Right hindlimb (tissue), 1 donor: ENCODE measurements at regions not wholly inside any gene's neighbourhood (a gene's known extent, or its start where the extent isn't known, plus 50 kb on each side); places are given as distances from the start of the nearest gene placed in this dataset.

Experiments used
- DNase-seq: peaks from one replicate; pipeline ENCODE4 v3.0.0-alpha.2; 2018

DNA sequence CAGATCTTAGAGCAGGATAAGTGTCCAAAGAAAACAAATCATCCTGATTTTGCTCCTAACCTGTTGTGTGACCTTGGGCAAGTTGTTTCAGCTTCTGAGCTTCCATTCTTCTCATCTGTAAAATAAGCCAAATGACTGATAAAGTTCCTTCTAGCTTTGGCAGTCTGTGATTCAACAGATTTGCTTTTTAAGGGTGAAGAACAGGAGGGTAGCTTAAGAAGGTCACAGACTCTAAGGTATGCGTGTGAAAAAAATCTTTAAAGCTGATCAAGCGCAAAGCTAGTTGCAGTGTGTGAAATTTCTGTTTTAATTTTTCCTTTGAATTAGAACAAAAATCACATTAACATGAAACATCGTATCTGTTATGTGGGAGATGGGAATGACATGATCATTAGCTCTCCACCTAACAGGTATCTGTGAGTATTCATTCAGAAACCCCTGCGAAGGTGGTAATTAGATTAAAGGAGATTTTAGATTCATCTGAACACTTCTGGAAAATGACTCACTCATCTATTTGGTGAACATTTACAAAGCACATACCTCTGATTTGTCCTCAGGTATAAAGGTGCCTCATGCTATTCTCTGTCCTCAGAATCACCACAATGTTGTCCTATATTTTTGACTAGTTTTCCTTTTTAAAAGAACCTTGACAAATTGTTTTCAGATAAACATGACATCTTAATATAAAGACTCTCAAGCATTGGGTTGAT, 131.9 kb upstream of the CPM start:
- DNase-seq: no peak

DNA sequence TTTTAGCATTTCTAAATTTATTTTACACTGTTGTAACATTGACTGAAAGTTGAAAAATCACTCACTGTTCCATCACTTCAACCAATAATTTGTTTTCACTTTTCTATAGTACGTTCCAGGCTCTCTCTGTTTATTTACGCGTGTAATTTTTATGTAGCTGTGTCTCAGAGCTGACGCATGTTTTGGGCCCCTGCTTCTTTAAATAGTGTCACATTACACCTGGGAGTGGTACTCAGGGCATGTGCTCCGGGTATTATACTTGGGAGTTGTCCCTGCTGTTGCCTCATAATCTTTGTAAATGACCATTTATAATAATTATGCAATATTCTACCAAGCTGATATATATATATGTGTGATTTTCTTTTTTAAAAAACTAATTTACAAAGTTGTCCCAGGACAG, 132.8 kb upstream of the CPM start:
- no peak for DNase-seq

DNA sequence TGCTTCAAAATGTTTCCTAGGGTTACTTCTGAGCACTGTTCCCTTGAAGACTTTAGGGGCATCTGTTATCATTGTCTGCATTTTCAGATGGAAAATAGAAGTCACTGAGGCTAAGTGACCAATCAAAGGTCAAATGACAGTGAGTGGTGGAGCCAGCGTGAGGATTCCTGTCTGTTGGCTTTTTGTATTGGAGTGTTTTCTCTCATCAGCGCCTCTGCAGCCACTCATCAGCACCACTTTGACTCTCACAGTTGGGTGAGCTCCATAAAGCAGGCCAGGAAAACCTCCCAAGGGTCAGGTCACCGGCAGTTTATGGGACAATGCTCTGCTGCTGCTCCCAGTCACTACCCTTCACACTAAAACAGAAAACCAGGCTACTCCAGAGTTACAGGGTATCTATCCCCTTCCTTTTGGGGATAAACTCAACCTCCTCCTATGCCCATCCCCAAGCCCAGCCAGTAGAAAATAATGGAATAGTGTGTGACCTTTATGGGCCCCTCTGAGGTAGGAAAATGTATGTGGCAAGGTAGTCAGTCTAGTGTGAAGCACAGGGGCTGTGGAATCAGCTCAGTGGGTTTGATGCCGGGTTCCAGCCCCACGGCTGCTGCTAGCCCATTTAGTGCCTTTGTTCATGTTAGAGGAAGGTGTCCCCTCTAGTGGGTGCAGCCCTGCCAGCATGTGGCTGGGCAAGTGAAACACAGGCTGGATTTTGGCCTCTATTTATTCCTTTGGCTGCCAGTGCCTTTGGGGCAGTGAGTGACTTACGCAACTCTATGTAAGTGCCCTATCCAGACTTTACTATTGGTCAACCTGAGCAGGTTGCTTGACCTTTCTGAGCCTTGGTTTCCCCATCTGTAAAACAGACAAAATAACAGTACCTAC, 133.8 kb upstream of the CPM start:
- DNase-seq: no peak

DNA sequence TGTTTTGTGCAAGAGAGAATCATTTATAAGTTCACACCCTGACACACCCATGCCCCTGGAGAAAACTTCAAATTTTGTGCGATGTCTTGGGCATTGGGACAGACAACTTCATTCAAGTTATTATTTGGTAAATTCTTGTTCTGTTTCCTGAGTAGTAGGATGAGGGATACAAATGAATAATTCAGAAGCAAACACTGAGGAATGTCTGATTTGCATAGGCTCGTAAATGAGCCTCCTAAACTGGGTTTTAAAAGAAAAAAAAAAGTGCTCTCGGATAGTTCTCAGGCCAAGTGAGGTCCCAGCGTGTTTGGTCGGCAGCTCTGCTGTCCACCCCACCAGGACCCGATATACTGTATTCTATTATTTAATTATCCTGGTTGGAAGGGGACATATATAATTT, 134.7 kb upstream of the CPM start:
- DNase-seq: no peak

DNA sequence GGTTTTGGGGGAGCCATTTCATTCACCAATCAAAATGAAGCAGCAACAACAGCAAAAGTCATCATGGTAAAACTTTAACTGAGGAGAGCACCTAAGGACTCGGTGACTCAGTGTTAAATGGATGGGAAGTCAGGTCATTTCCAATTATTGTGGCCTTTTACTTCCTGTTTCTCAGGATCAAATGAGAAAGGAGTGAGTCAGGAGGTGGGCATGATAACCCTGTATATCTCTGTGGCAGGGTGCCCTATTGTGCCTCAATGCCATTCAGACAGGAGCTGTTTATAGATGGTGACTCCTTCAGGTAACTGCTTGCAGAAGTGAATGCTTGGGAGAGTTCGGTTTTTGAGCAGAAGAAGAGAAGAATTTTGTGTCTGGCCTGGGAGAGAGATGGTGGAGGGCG, 135.5 kb upstream of the CPM start:
- DNase-seq: no peak

DNA sequence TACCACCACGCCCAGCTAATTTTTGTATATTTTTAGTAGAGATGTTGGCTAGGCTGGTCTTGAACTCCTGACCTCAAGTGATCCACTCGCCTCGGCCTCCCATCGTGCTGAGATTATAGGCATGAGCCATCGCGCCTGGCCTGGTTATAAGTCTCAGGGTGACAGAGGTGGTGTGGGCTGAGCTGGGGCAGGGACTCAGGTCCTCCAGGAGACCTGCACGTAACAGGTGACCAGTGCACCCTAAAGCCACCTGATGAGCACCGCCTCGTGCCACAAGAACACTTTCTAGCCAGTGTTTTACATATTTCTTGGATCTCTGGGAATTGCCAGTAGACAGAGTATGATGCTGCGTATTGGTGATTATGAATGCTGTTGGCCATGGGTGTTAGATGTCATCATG, 136.5 kb upstream of the CPM start:
- DNase-seq: no peak

DNA sequence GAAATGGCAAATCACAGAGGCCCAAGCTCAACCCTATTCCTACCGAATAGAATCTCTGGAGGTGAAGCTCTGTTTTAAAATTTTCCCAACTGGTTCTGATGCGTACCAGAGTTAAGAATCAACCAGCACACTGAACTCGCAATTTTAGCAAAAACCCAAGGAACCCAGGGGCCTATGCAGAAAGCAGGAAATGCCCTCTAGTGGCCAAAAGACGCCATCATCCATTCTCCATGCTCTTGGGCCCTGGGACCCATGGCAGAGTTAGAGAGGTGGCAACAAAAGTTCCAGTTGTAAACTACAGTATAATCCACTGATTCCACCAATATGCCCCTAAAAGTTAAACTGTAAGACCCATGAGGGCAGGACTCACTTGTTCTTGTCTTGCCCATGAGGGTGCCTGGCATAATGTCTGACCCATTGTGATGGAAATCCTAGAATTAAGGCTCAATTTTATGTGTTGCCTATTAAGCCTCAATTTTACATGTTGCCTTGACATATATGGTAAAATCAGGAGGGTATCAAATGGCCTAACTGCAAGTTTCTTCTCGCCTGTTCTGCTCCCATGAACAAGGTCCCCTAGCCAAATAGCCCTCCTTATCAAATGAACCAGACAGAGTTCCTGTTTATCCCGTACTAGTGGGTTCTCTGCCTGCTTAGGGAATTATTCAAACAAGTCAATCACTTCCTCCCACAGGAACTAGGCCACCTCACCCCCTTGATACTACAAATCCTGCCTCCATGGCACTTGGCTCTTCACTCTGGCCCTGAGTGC, 137.5 kb upstream of the CPM start:
- peak; percentile 57 for DNase-seq

DNA sequence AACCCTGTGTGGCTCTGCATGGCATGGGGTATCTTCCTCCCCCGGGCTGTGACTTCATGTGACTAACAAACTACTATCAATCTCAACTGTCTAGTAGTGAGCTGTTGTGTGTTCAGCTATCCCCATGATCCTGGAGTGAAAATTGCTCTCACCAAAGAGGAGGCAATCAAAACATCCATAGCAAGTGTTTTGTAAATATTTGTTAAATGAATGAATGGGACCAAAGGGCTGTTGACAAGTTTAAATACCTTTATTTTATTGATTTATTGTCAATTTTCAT, 138.1 kb upstream of the CPM start:
- DNase-seq: no peak

DNA sequence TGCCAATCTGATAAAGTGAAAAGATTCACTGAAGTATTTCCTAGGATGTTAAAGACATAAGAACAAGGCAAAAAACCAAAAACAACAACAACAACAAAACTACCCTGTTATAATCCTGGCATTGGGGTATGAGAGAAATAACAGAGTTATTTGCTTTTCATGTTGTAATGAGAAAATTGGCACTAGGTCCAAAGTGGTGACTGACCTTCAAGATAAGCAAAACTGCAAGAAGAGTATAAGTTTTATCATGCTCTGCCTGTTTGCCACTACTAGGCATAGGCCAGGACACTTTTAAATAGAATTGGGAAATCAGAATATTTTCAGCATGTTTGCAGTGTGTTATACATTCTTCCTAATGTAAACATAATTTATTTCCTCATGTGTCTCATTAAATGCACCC, 140.1 kb upstream of the CPM start:
- DNase-seq: no peak

DNA sequence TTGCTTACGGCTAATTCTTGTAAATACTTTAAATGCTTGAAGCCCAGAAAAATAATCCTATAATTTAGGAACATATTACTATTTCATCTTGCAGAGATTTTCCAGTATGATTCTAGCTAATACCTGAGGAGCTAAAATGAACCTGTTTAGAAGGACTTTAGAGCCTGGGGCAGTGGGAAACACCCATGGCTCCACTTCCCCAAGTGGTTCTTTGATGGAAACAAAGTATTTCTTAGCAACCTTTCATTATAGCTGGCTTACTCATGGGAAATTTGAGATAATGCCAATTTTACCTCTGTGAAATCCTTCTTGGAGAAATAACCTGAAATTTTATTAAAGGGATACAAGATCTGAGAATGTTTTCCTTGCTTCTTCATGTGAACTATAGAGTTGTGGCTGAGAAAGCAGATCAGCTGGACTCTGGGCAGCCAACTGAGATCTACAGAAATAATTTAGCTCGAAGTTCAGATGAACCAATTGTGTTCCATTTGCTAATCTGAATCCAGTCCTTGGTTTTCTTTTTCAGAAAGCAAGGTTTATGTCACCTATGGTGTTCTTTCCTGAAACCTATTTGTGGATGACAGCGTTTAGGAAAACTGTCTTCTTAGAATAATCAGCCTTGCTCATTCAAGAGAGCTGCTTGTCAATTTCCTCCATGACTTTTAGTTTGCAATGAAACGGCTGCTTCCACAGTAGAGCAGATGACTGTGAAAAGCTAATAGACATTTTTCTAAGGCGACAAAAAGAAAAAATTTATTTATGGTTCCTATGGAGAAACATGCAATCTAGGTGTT, 141.8 kb upstream of the CPM start:
- DNase-seq: no peak

DNA sequence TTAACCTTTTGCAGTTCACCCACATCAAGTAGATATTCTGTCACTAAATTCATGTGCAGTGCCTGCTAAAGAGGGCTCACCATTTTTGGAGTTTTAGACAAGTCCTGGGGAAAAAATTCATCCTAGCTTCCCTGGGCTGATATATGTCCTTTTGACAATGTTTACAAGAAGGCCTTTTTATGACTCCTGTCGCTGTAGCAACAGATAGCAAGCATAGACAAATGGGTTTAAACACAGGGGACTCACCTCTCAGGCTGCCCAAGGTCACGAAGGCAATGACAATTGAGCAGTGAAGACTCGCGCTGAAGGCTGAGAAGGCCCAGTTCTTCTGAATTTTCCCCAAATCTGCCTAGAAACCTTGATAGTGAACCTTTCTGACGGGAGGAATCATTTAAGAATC, 150.7 kb upstream of the CPM start:
- DNase-seq: no peak

DNA sequence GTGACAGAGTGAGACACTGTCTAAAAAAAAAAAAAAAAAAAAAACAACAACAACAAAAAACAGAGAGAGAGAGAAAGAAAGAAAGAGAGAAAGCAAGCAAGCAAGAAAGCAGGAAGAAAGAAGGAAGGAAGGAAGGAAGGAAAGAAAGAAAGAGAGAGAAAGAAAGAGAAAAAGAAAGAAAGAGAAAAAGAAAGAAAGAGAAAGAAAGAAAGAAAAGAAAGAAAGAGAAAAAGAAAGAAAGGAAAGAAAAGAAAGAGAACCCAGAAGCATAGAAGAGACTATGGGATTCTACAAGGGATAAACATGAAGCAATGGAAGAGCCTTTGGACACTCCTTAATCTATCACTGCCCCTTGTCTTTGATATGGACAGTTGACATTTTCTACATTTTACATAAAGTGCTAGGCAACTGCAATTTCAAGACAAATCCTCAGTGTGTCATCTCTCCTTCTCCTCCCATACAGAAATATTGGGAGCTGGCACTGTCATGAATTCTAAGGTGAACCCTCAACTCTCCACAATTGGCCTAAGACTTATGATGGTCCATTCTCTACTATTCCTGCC, 151.9 kb upstream of the CPM start:
- DNase-seq: no peak

DNA sequence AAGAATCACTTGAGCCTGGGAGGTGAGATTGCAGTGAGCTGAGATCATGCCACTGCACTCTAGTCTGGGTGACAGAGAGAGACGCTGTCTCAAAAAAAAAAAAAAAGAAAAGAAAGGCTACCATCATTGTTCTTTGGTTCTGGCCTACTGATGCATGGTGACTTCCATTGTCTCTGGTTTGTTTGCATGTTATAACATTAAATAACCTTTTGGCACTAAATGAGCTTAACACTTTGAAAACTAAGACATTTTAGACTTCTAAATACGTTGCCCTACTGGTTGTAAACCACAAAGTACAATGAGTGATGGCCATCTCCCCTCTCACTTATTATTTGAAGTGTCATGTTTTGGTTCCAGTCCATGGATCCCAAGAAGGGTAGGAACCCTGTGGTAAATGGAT, 152.9 kb upstream of the CPM start:
- DNase-seq: no peak

DNA sequence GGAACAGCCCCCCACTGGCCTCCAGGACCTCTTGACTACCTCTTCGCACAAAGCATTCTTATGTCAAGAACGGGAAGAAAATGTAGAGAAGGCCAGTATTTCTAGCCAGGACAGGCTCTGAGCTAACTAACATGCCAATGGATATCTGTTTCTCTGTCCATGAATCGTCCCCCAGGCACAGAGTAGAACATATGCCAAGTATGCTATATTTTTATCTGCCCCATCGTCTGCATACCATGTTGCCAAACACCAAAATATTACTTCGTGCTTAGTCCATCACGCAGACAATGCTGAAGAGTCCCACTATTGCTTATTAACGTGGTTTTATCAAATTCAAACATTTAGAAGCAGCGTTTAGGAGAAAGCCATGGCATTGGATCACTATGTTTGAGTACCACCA, 151.4 kb upstream of the CPSF6 start:
- no peak for DNase-seq

DNA sequence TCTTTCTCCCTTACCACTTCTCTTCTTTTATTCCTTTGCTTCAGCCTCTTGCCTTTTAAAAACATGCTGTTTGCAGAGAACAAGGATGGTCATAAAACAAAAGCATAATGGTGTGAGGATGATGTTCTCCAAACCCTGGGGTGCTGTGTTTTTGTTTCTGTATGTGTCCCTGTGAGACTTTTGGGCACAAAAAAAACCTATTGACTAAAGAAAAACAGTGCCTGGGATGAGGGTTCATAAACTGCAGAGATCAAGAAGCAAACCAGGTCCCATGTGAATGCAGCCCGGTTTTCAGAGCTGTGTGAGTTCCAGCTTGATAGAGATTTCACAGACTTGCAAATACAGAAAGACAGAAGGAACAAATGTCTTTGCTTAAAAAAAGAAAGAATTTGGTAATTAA, 148.6 kb upstream of the CPSF6 start:
- DNase-seq: no peak

DNA sequence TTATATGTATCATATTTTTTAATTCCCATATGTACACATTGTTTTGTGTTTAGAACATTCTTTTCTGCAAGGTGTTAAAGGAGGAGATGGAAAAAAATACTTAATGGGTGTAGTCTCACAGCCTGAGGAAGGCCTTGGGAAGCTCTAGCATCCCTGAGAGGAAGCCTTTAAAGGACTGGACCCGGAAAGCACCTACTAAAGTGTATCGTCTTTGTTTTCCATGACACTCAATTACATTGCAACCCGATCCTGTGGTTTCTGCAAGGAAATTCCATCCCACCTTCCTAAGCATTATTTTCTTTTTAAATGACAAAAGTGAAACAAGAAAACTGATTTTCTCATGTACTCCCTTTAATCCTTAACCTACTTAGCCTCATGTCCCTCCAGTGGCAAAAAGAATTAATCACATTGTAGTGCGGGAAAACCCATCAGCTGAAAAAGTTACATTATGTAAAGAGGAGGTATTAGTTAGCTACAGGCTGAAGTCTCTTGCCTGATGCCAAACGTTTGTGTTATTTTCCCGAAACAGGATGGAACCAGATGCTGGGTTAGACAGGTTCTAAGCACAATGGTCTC, 147.8 kb upstream of the CPSF6 start:
- no peak for DNase-seq

DNA sequence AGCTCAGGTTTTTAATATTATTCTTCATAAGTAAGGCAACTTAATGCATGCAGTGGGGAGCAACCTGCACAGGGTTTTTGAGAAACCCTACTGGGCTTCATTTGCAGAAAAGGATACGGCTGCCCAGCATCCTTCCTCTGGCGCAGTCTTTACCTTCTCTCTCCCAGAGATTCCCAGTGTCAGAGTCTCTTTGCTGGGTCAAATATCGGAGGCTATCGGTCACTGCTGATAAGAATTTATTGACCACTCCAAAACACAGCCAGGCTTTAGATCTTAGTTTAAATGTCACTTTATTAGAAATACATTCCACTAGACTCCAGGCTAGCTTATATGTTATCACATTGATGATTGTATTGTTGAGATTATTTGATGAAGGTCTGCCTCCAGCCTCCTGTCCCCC, 147.2 kb upstream of the CPSF6 start:
- no peak for DNase-seq

DNA sequence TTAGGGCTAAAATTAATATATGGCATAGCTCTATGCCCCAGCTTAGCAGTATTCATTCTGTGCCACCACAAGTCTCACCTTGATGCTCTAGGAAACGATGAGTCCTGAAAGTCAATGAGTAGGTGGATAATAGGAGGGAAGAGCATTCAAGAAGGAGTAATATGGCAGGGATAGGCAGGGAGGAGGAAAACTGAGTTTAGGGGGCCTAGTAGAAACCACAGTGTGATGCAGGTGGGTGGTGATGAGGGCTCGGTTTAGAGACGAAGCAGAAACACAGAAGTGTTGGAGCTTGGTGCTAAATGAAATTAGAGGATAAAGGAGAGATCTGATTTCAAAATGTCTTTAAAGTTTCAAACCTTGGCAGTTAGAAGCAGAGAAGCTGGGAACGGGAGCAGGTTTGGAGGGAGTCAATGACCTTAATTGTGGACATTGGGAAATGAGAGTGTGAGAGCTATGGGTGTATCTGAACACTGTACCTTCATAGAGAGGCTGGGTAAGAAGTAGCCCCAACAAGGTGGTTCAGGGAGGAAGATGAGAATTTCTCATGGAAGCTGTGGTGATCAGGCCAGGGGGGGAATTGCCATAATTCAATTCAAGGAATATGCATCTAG, 144.7 kb upstream of the CPSF6 start:
- no peak for DNase-seq

DNA sequence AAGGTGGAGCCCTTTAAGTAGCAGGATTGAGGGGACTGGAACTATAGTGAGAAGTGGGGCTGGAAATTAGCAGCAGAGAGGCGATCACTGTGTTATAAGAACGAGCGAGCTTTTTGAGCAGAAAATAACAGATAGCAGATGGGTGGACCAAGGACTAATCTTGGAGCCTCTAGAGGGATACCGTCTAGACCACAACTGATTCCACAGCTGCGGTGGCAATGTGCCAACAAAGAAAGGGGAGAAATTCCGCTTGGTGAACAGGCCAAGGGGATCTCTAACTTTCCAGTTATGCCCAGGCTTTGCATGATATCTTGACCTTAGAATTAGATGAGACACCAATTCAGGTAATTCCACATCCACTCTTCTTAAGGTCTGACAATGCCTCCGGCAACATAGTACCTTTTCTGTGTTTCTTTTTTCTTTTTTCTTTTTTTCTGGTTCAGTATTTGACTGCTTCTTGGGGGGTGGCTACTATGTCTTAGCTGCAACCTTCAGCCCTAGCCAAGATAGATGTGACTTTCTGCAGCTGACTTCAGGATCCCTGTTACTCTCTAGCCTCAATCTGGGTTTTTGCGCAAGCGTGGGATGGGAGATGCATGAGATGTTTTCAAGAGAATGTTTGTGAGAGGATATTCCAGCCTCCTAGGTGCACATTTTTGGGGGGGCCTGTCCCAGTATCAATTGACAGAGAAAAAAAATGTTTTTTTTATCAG, 143.4 kb upstream of the CPSF6 start:
- peak; percentile 35 for DNase-seq

DNA sequence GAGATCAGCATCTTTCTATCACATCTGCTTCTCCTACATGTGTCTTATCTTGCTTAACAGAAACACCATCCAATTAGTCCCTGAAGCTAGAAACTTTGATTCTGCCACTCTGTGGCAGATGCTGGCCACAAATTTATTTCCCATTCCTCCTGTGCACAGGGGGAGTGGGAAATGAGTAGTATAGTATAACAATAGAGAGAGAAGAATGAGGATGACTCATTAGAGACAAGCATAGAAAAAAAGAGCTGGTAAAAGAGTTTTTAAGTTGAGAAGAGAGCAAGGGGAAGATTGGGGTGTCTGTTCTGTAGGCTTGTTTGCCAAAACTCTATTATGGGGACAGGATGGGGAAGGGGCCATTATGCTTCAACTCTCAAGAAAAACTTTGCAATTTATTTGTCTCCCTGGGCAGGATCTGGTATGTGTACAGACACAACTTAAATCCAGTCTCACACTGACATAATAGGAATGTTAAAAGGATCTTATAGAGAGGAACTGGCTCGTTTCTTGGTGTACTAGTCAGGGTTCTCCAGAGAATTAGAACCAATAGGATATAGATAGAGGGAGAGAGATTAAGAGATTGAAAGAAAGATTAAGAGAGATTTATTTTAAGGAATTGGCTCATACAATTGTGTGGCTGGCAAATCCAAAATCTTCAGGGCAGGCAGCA, 142.6 kb upstream of the CPSF6 start:
- no peak for DNase-seq
